GM23338 (cell line): ENCODE measurements at regions not wholly inside any gene's neighbourhood (a gene's known extent, or its start where the extent isn't known, plus 50 kb on each side); places are given as distances from the start of the nearest gene placed in this dataset.

Source experiments
- ATAC-seq: fragments of 200-7000 bp; cut with Tn5 transposase; 3 replicates; pipeline ENCODE4 v1.9.1; 2020
- DNase-seq: peaks from one replicate; pipeline ENCODE4 v3.0.0-alpha.2; 2015; ENCODE audit warnings: low spot score
- H2AFZ ChIP-seq: fragments of 200-600 bp; sonication (generic); 2 replicates; pipeline ENCODE4 v1.8.0; 2016; ENCODE audit warnings: antibody characterized with exemption, mild to moderate bottlenecking, moderate library complexity
- H3F3A ChIP-seq: fragments of 200-600 bp; sonication (generic); replicated peaks from 2 replicates; pipeline ENCODE4 v1.8.0; 2017; ENCODE audit warnings: antibody characterized with exemption, mixed run types, low read depth
- H3K27ac ChIP-seq: fragments of 200-600 bp; sonication (generic); 2 replicates; pipeline ENCODE4 v1.6.1; 2016; ENCODE audit warnings: low read depth
- H3K27me3 ChIP-seq: fragments of 200-600 bp; sonication (generic); 2 replicates; pipeline ENCODE4 v1.8.0; 2016; ENCODE audit warnings: mild to moderate bottlenecking, mixed run types, moderate library complexity; ENCODE audit not compliant: insufficient read depth
- H3K36me3 ChIP-seq: fragments of 200-600 bp; sonication (generic); 2 replicates; pipeline ENCODE4 v1.8.0; 2016; ENCODE audit warnings: mild to moderate bottlenecking; ENCODE audit not compliant: insufficient read depth
- H3K4me1 ChIP-seq: fragments of 200-600 bp; sonication (generic); 2 replicates; pipeline ENCODE4 v1.8.0; 2016; ENCODE audit warnings: mild to moderate bottlenecking, moderate library complexity; ENCODE audit not compliant: insufficient read depth
- H3K4me2 ChIP-seq: fragments of 200-600 bp; sonication (generic); 2 replicates; pipeline ENCODE4 v1.7.1; 2017; ENCODE audit warnings: mixed run types
- H3K4me3 ChIP-seq: fragments of 200-600 bp; sonication (generic); 2 replicates; pipeline ENCODE4 v1.6.1; 2016; ENCODE audit warnings: mixed run types
- H3K79me2 ChIP-seq: fragments of 200-600 bp; sonication (generic); replicated peaks from 2 replicates; pipeline ENCODE4 v1.8.0; 2017; ENCODE audit warnings: mild to moderate bottlenecking; ENCODE audit not compliant: insufficient read depth
- H3K9me2 ChIP-seq: fragments of 200-600 bp; sonication (generic); 2 replicates; pipeline ENCODE4 v1.8.0; 2017; ENCODE audit not compliant: insufficient read depth
- H4K20me1 ChIP-seq: fragments of 200-600 bp; sonication (generic); replicated peaks from 2 replicates; pipeline ENCODE4 v1.8.0; 2017; ENCODE audit warnings: mild to moderate bottlenecking; ENCODE audit not compliant: insufficient read depth
- H3K27ac Mint-ChIP-seq: 2 replicates; pipeline ENCODE4 v1.8.0; 2020; ENCODE audit warnings: inconsistent platforms, mild to moderate bottlenecking, moderate library complexity, mixed read lengths
- H3K27me3 Mint-ChIP-seq: 3 replicates; pipeline ENCODE4 v1.8.0; 2022; ENCODE audit warnings: low read depth, mild to moderate bottlenecking, moderate library complexity, mixed read lengths, inconsistent platforms; ENCODE audit not compliant: insufficient read depth, poor library complexity
- H3K36me3 Mint-ChIP-seq: 3 replicates; pipeline ENCODE4 v1.8.0; 2021; ENCODE audit warnings: low read depth, mild to moderate bottlenecking, inconsistent platforms, moderate library complexity, mixed read lengths
- H3K4me1 Mint-ChIP-seq: 3 replicates; pipeline ENCODE4 v1.8.0; 2020; ENCODE audit warnings: mild to moderate bottlenecking, inconsistent platforms, mixed read lengths
- H3K4me3 Mint-ChIP-seq: 3 replicates; pipeline ENCODE4 v1.8.0; 2021; ENCODE audit warnings: moderate library complexity, mild to moderate bottlenecking, inconsistent platforms, mixed read lengths
- H3K9me3 Mint-ChIP-seq: 3 replicates; pipeline ENCODE4 v1.8.0; 2020; ENCODE audit warnings: moderate library complexity, mild to moderate bottlenecking, inconsistent platforms, mixed read lengths
- CREB1 ChIP-seq: fragments of 250-450 bp; sonication (Bioruptor Pico); IDR thresholded peaks from 2 replicates; pipeline ENCODE4 v1.5.0; 2020; ENCODE audit warnings: low read depth, mild to moderate bottlenecking, moderate library complexity
- EZH2 ChIP-seq: fragments of 200-600 bp; sonication (generic); IDR thresholded peaks from one replicate; pipeline ENCODE4 v1.8.0; 2017; ENCODE audit warnings: antibody characterized with exemption, mild to moderate bottlenecking, low read depth; ENCODE audit not compliant: unreplicated experiment
- EZH2phosphoT487 ChIP-seq: fragments of 200-600 bp; sonication (generic); IDR thresholded peaks from one replicate; pipeline ENCODE4 v1.8.1; 2018; ENCODE audit warnings: antibody characterized with exemption; ENCODE audit not compliant: unreplicated experiment
- POLR2AphosphoS5 ChIP-seq: IDR thresholded peaks from 2 replicates; pipeline ENCODE4 v1.6.1; 2016; ENCODE audit warnings: antibody characterized with exemption, low read depth
- TF ChIP-seq, protein P1 (sequence below): IDR thresholded peaks from 2 replicates; pipeline ENCODE4 v1.6.1; 2016; ENCODE audit warnings: antibody characterized with exemption
- TF ChIP-seq, protein P2 (sequence below), 2 experiments: fragments of 200-600 bp in 1 of 2; sonication (generic) in 1 of 2; conservative IDR thresholded peaks; 2 replicates each; pipeline versions ENCODE4 v1.5.1 to v1.6.1; 2016 to 2017; ENCODE audit warnings: antibody characterized with exemption in 2 of 2, low read depth in 2 of 2, mild to moderate bottlenecking in 2 of 2, moderate library complexity in 1 of 2

DNA sequence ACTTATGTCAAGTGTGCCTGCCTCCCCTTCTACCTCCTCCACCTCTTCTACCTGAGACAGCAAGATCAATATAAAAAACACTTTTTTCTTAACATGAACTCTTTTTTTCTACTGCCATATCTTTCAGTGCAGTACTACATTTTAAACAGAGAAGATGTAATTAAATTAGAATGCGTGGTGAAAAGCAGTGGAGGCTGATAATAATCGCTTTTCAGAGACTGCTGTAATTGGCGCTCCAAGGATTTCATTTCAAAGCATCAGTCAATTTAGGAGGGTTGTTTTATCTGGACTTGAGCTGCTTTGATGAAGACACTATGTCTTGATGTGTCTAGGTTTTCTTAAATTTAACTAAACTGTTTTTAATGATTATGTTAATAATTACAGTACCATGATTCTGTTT lies 85.3 kb upstream of the CRBN start (continued):
- TF ChIP-seq POLR2AphosphoS5 (no peak), CREB1 (CRISPR knock-in tag) (no peak), EZH2 (no peak)
- TF ChIP-seq, protein P1, sequence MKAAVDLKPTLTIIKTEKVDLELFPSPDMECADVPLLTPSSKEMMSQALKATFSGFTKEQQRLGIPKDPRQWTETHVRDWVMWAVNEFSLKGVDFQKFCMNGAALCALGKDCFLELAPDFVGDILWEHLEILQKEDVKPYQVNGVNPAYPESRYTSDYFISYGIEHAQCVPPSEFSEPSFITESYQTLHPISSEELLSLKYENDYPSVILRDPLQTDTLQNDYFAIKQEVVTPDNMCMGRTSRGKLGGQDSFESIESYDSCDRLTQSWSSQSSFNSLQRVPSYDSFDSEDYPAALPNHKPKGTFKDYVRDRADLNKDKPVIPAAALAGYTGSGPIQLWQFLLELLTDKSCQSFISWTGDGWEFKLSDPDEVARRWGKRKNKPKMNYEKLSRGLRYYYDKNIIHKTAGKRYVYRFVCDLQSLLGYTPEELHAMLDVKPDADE: no peak
- TF ChIP-seq, protein P2, sequence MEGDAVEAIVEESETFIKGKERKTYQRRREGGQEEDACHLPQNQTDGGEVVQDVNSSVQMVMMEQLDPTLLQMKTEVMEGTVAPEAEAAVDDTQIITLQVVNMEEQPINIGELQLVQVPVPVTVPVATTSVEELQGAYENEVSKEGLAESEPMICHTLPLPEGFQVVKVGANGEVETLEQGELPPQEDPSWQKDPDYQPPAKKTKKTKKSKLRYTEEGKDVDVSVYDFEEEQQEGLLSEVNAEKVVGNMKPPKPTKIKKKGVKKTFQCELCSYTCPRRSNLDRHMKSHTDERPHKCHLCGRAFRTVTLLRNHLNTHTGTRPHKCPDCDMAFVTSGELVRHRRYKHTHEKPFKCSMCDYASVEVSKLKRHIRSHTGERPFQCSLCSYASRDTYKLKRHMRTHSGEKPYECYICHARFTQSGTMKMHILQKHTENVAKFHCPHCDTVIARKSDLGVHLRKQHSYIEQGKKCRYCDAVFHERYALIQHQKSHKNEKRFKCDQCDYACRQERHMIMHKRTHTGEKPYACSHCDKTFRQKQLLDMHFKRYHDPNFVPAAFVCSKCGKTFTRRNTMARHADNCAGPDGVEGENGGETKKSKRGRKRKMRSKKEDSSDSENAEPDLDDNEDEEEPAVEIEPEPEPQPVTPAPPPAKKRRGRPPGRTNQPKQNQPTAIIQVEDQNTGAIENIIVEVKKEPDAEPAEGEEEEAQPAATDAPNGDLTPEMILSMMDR (conservative IDR thresholded peaks at IDR 0.05; ENCODE audit: low read depth in 2 of 2): no peak

DNA sequence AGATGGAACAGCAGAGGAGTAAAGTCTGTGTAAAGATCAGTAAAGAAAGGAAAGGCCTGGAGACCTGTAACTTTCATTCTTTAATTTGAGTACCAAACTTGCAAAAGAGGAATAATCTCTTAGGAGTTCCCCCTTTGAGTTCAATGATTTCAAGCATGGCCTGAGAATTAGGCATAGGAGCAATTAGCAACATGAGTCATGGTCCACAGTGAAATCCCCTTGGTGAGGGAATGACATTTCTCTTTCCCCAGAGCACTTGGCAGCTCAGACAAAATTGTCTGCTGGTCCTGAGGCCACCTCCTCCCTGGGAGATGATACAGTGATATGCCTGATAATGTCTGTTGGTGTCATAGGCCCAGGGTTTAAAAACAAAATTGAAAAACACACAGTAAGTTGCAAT lies 81.4 kb upstream of the CRBN start:
- H3K4me3 Mint-ChIP-seq: no peak overlapping the region
- no peak overlapping the region for H3K4me3 ChIP-seq
- H2AFZ ChIP-seq: no peak overlapping the region
- no peak for DNase-seq
- TF ChIP-seq, protein P1: no peak
- TF ChIP-seq CREB1 (CRISPR knock-in tag) (no peak), EZH2 (no peak), POLR2AphosphoS5 (no peak), EZH2phosphoT487 (no peak)
- TF ChIP-seq, protein P2 (conservative IDR thresholded peaks at IDR 0.05; ENCODE audit: low read depth in 2 of 2): no peak
- H4K20me1 ChIP-seq: no peaks in the 10 kb centered on the region
- no peak overlapping the region for H3K4me2 ChIP-seq
- H3K27me3 Mint-ChIP-seq: no peaks in the 10 kb centered on the region
- H3K4me1 ChIP-seq: no peaks in the 10 kb centered on the region
- H3K27ac Mint-ChIP-seq: no peak overlapping the region
- peaks cover 97% of the 10 kb centered on the region for H3K9me3 Mint-ChIP-seq
- H3K27me3 ChIP-seq: no peaks in the 10 kb centered on the region
- H3F3A ChIP-seq: no peaks in the 10 kb centered on the region
- H3K79me2 ChIP-seq: no peaks in the 10 kb centered on the region
- H3K27ac ChIP-seq: no peak overlapping the region
- no peaks in the 10 kb centered on the region for H3K36me3 ChIP-seq
- no peak for ATAC-seq
- no peaks in the 10 kb centered on the region for H3K4me1 Mint-ChIP-seq
- H3K36me3 Mint-ChIP-seq: peaks cover 20% of the 10 kb centered on the region
- no peaks in the 10 kb centered on the region for H3K9me2 ChIP-seq
